Liver (tissue), 8 donors: ENCODE measurements at regions not wholly inside any gene's neighbourhood (a gene's known extent, or its start where the extent isn't known, plus 50 kb on each side); places are given as distances from the start of the nearest gene placed in this dataset.

ENCODE experiments used
- DNase-seq: peaks from one replicate; pipeline ENCODE4 v3.0.0-alpha.2; 2017; ENCODE audit warnings: low spot score
- H3K27ac ChIP-seq, 2 donors: one replicate each; pipeline ENCODE4 v1.7.0; 2013; ENCODE audit warnings: inconsistent platforms in 2 of 2, low read length in 2 of 2, control low read depth in 1 of 2, low read depth in 1 of 2, mild to moderate bottlenecking in 1 of 2
- H3K27me3 ChIP-seq, 4 donors: one replicate each; pipeline versions ENCODE4 v1.6.1 to v1.7.0; 2013; ENCODE audit warnings: low read length in 3 of 4, inconsistent platforms in 1 of 4, mild to moderate bottlenecking in 1 of 4, moderate library complexity in 1 of 4; ENCODE audit not compliant: control insufficient read depth in 4 of 4, insufficient read depth in 4 of 4
- H3K36me3 ChIP-seq, 4 donors: one replicate each; pipeline versions ENCODE4 v1.6.1 to v1.7.0; 2013; ENCODE audit warnings: low read length in 3 of 4, mild to moderate bottlenecking in 3 of 4, low read depth in 1 of 4, moderate library complexity in 1 of 4; ENCODE audit not compliant: control insufficient read depth in 4 of 4, insufficient read depth in 3 of 4
- H3K4me1 ChIP-seq, 4 donors: one replicate each; pipeline versions ENCODE4 v1.6.1 to v1.7.0; 2013; ENCODE audit warnings: low read length in 3 of 4, mild to moderate bottlenecking in 3 of 4, moderate library complexity in 1 of 4; ENCODE audit not compliant: control insufficient read depth in 4 of 4, insufficient read depth in 4 of 4
- H3K4me3 ChIP-seq, 3 donors: one replicate each; pipeline versions ENCODE4 v1.6.1 to v1.7.0; 2013; ENCODE audit warnings: low read length in 3 of 3, control low read depth in 1 of 3, low read depth in 1 of 3, mild to moderate bottlenecking in 1 of 3
- H3K9ac ChIP-seq, 2 donors: one replicate each; pipeline ENCODE4 v1.7.0; 2013; ENCODE audit warnings: low read length in 2 of 2, mild to moderate bottlenecking in 2 of 2, moderate library complexity in 2 of 2, control low read depth in 1 of 2, low read depth in 1 of 2
- H3K9me3 ChIP-seq, 4 donors: one replicate each; pipeline versions ENCODE4 v1.6.1 to v1.7.0; 2013; ENCODE audit warnings: low read length in 3 of 4; ENCODE audit not compliant: control insufficient read depth in 4 of 4
- ATF3 ChIP-seq: IDR thresholded peaks from 2 replicates; pipeline ENCODE4 v1.6.1; 2016; ENCODE audit warnings: antibody characterized with exemption
- EGR1 ChIP-seq, 2 donors: IDR thresholded peaks; 2 replicates each; pipeline ENCODE4 v1.6.1; 2016 to 2018; ENCODE audit warnings: antibody characterized with exemption in 2 of 2, low read depth in 2 of 2
- FOXA1 ChIP-seq: IDR thresholded peaks from 2 replicates; pipeline ENCODE4 v1.6.1; 2016; ENCODE audit warnings: antibody characterized with exemption
- FOXA2 ChIP-seq: IDR thresholded peaks from 2 replicates; pipeline ENCODE4 v1.6.1; 2016; ENCODE audit warnings: antibody characterized with exemption
- GABPA ChIP-seq, 2 donors: IDR thresholded peaks in 1 of 2; conservative IDR thresholded peaks in 1 of 2; 2 replicates each; pipeline ENCODE4 v1.6.1; 2016; ENCODE audit warnings: antibody characterized with exemption in 2 of 2, mild to moderate bottlenecking in 1 of 2, moderate library complexity in 1 of 2
- HNF4A ChIP-seq, 2 donors: conservative IDR thresholded peaks; 2 replicates each; pipeline ENCODE4 v1.6.1; 2016; ENCODE audit warnings: antibody characterized with exemption in 2 of 2, mild to moderate bottlenecking in 2 of 2
- HNF4G ChIP-seq: IDR thresholded peaks from 2 replicates; pipeline ENCODE4 v1.6.1; 2016; ENCODE audit warnings: antibody characterized with exemption
- JUND ChIP-seq, 2 donors: IDR thresholded peaks; 2 replicates each; pipeline ENCODE4 v1.6.1; 2016; ENCODE audit warnings: antibody characterized with exemption in 2 of 2
- MAX ChIP-seq: IDR thresholded peaks from 2 replicates; pipeline ENCODE4 v1.6.1; 2016; ENCODE audit warnings: antibody characterized with exemption
- NR2F2 ChIP-seq: IDR thresholded peaks from 2 replicates; pipeline ENCODE4 v1.6.1; 2016; ENCODE audit warnings: antibody characterized with exemption
- RAD21 ChIP-seq, 2 donors: IDR thresholded peaks; 2 replicates each; pipeline ENCODE4 v1.6.1; 2016; ENCODE audit warnings: antibody characterized with exemption in 2 of 2, mild to moderate bottlenecking in 2 of 2
- RXRA ChIP-seq, 2 donors: IDR thresholded peaks; 2 replicates each; pipeline ENCODE4 v1.6.1; 2017 to 2018; ENCODE audit warnings: antibody characterized with exemption in 2 of 2, mild to moderate bottlenecking in 1 of 2
- SP1 ChIP-seq: IDR thresholded peaks from 2 replicates; pipeline ENCODE4 v1.6.1; 2018; ENCODE audit warnings: antibody characterized with exemption, mild to moderate bottlenecking
- TAF1 ChIP-seq: conservative IDR thresholded peaks from 2 replicates; pipeline ENCODE4 v1.6.1; 2016; ENCODE audit warnings: antibody characterized with exemption, mild to moderate bottlenecking
- YY1 ChIP-seq: IDR thresholded peaks from 2 replicates; pipeline ENCODE4 v1.6.1; 2016; ENCODE audit warnings: antibody characterized with exemption, mild to moderate bottlenecking
- ZBTB33 ChIP-seq: IDR thresholded peaks from 2 replicates; pipeline ENCODE4 v1.6.1; 2016; ENCODE audit warnings: antibody characterized with exemption
- WGBS: extraction: QIAGEN DNeasy Blood & Tissue Kit; methylation state at CpG from one replicate; pipeline ENCODE4 v1.1.7; 2013; 5-methylcytosine and 5-hydroxymethylcytosine counted together
- TF ChIP-seq, protein P1 (sequence below): IDR thresholded peaks from 2 replicates; pipeline ENCODE4 v1.6.1; 2016; ENCODE audit warnings: antibody characterized with exemption, mild to moderate bottlenecking
- TF ChIP-seq, protein P2 (sequence below): fragments of 150-350 bp; IDR thresholded peaks from 2 replicates; pipeline ENCODE4 v1.5.1; 2017; ENCODE audit warnings: improper control_type of control experiment, low read depth, low read length; ENCODE audit not compliant: missing input control
- donor health status: healthy.
- donor health status: healthy.
- donor health status: healthy.
- donor health status: healthy.
- donor health status: healthy.

DNA sequence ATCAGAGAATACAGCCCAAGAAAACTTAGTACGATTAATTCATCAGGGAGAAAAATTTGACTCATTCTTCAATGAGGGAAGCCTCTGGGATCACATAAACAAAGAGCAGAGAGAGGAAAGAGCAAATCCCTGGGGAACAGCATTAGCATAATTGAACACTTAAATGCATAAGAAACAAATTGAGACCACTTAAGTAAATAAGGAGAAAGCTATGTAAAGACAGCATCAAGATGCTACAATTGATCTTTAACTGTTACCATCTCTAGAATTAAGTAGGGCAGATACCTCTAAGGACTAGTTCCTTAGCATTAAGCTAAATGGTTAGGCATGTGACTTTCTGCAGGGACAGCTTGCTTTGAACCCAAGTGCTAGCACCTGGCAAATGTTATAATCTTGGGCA is 265.1 kb upstream of the NEGR1 start:
- TF ChIP-seq YY1 (no peak), FOXA1 (no peak), TAF1 (no peak), ATF3 (no peak), EGR1 (IDR thresholded peaks at IDR 0.05; ENCODE audit: low read depth in 2 of 2) (no peak), JUND (IDR thresholded peaks at IDR 0.05) (no peak), RXRA (IDR thresholded peaks at IDR 0.05) (no peak), GABPA (IDR thresholded peaks at IDR 0.05 in 1 of 2, conservative IDR thresholded peaks at IDR 0.05 in 1 of 2) (no peak), RAD21 (IDR thresholded peaks at IDR 0.05) (no peak), NR2F2 (no peak), MAX (no peak), HNF4A (conservative IDR thresholded peaks at IDR 0.05) (no peak), ZBTB33 (no peak), HNF4G (no peak), FOXA2 (no peak), SP1 (no peak)
- TF ChIP-seq, protein P1, sequence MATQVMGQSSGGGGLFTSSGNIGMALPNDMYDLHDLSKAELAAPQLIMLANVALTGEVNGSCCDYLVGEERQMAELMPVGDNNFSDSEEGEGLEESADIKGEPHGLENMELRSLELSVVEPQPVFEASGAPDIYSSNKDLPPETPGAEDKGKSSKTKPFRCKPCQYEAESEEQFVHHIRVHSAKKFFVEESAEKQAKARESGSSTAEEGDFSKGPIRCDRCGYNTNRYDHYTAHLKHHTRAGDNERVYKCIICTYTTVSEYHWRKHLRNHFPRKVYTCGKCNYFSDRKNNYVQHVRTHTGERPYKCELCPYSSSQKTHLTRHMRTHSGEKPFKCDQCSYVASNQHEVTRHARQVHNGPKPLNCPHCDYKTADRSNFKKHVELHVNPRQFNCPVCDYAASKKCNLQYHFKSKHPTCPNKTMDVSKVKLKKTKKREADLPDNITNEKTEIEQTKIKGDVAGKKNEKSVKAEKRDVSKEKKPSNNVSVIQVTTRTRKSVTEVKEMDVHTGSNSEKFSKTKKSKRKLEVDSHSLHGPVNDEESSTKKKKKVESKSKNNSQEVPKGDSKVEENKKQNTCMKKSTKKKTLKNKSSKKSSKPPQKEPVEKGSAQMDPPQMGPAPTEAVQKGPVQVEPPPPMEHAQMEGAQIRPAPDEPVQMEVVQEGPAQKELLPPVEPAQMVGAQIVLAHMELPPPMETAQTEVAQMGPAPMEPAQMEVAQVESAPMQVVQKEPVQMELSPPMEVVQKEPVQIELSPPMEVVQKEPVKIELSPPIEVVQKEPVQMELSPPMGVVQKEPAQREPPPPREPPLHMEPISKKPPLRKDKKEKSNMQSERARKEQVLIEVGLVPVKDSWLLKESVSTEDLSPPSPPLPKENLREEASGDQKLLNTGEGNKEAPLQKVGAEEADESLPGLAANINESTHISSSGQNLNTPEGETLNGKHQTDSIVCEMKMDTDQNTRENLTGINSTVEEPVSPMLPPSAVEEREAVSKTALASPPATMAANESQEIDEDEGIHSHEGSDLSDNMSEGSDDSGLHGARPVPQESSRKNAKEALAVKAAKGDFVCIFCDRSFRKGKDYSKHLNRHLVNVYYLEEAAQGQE, result no peak
- TF ChIP-seq, protein P2, sequence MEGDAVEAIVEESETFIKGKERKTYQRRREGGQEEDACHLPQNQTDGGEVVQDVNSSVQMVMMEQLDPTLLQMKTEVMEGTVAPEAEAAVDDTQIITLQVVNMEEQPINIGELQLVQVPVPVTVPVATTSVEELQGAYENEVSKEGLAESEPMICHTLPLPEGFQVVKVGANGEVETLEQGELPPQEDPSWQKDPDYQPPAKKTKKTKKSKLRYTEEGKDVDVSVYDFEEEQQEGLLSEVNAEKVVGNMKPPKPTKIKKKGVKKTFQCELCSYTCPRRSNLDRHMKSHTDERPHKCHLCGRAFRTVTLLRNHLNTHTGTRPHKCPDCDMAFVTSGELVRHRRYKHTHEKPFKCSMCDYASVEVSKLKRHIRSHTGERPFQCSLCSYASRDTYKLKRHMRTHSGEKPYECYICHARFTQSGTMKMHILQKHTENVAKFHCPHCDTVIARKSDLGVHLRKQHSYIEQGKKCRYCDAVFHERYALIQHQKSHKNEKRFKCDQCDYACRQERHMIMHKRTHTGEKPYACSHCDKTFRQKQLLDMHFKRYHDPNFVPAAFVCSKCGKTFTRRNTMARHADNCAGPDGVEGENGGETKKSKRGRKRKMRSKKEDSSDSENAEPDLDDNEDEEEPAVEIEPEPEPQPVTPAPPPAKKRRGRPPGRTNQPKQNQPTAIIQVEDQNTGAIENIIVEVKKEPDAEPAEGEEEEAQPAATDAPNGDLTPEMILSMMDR, result no peak
- no peaks in the 10 kb centered on the region for H3K4me1 ChIP-seq
- no peaks in the 10 kb centered on the region for H3K36me3 ChIP-seq
- no peak overlapping the region for H3K27ac ChIP-seq
- WGBS, result 68% methylated on average over 1 of the region's 1 CpG
- H3K27me3 ChIP-seq, result no peaks in the 10 kb centered on the region
- H3K9me3 ChIP-seq, result no peaks in the 10 kb centered on the region
- DNase-seq, result no peak
- no peak overlapping the region for H3K4me3 ChIP-seq
- H3K9ac ChIP-seq, result no peak overlapping the region
